ENCODE measurements at regions not wholly inside any gene's neighbourhood (a gene's known extent, or its start where the extent isn't known, plus 50 kb on each side); places are given as distances from the start of the nearest gene placed in this dataset.

DNA sequence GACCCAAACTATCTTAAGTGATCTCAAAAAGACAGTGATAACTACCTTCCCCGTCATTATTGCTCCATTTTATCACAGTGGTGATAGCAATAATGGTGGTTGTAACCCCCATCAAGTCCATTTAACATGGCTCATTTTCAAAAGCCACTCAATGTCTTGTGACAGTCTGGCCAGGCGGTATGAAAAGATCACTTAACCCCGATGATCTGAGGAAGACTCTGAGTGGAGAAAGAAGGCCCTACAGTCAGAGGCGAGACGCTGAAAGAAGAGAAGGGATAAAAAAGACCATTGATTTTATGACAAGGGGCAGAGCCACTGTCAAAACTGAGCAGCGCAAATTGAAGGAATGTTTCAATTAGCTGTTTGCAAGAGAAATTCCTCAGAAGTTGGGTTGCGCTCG lies 417.2 kb upstream of the PBX1 start:
- ChIA-PET CTCF (no interaction called here), POLR2A (no interaction called here)
- Histone ChIP-seq H3K79me2 (ENCODE audit: control insufficient read depth, insufficient read depth, low read length) (no peaks in the 10 kb centered on the region), H3K4me3 (replicated peaks in 1 of 3; ENCODE audit: insufficient read depth in 1 of 3, low read depth in 1 of 3, low read length in 3 of 3) (no peak overlapping the region), H2AFZ (ENCODE audit: low read depth, low read length) (no peak overlapping the region), H3K36me3 (ENCODE audit: control insufficient read depth in 2 of 2, extremely low read depth in 1 of 2, insufficient read depth in 2 of 2, low read length in 2 of 2) (no peaks in the 10 kb centered on the region), H3K27me3 (ENCODE audit: control insufficient read depth in 2 of 2, insufficient read depth in 2 of 2, low read length in 2 of 2) (no peaks in the 10 kb centered on the region), H3K4me2 (ENCODE audit: insufficient read depth, low read length) (no peak overlapping the region), H3K9me1 (replicated peaks; ENCODE audit: control insufficient read depth, extremely low read depth, insufficient read depth, low read length) (no peaks in the 10 kb centered on the region), H3K4me1 (ENCODE audit: control insufficient read depth, extremely low read depth, insufficient read depth, low read length) (no peaks in the 10 kb centered on the region), H3K9me3 (replicated peaks; ENCODE audit: control insufficient read depth, insufficient read depth, low read length) (no peaks in the 10 kb centered on the region), H3K9ac (replicated peaks; ENCODE audit: extremely low read depth, insufficient read depth, low read length) (no peak overlapping the region), H3K27ac (ENCODE audit: insufficient read depth, low read depth, low read length) (no peak overlapping the region), H4K20me1 (replicated peaks; ENCODE audit: control insufficient read depth, extremely low read depth, insufficient read depth, low read length) (no peaks in the 10 kb centered on the region)
- DNase-seq (ENCODE audit: low read depth, low spot score) = no peak
- no peak for TF ChIP-seq POLR2A (IDR thresholded peaks at IDR 0.05; ENCODE audit: low read depth, low read length)
- TF ChIP-seq FOS (IDR thresholded peaks at IDR 0.05; ENCODE audit: borderline replicate concordance, insufficient read depth, low read length) = no peak
- no peak for FAIRE-seq
- no TSS peak for BruUV-seq (replicated peaks)
- dilution Hi-C loops (cut with MboI; ENCODE audit: extremely low pct_ligation_motif_present, low sequenced_read_pairs) = no loop called here
- intact Hi-C loops (cut with micrococcal nuclease) = no loop called here

DNA sequence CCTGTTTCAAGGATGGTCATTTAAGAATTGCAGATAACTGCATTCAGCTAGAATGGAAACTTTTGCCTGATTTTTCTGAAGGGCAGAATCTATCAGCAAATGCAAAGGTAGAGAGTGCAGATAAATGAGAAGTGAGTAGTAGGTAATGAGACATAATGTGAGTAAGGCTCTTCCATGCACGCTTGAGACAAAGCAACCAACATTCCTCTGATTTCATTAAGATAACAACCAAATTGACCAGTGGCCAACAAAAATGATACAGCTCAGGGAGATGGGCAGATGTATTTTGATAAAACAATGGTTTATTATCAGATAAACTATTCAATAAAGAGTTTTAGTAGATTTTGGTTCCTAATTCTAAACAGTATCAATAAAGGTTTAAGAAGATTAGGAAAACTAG lies 404.4 kb upstream of the PBX1 start:
- H3K9ac ChIP-seq (replicated peaks; ENCODE audit: extremely low read depth, insufficient read depth, low read length) = no peak overlapping the region
- H3K4me1 ChIP-seq (ENCODE audit: control insufficient read depth, extremely low read depth, insufficient read depth, low read length) = no peaks in the 10 kb centered on the region
- H3K27ac ChIP-seq (ENCODE audit: insufficient read depth, low read depth, low read length) = no peak overlapping the region
- no peaks in the 10 kb centered on the region for H3K9me1 ChIP-seq (replicated peaks; ENCODE audit: control insufficient read depth, extremely low read depth, insufficient read depth, low read length)
- no peak overlapping the region for H3K4me3 ChIP-seq (replicated peaks in 1 of 3; ENCODE audit: insufficient read depth in 1 of 3, low read depth in 1 of 3, low read length in 3 of 3)
- CTCF ChIA-PET = no interaction called here
- H3K79me2 ChIP-seq (ENCODE audit: control insufficient read depth, insufficient read depth, low read length) = no peaks in the 10 kb centered on the region
- no peaks in the 10 kb centered on the region for H3K27me3 ChIP-seq (ENCODE audit: control insufficient read depth in 2 of 2, insufficient read depth in 2 of 2, low read length in 2 of 2)
- DNase-seq (ENCODE audit: low read depth, low spot score) = peak; percentile 36
- BruUV-seq (replicated peaks) = no TSS peak
- POLR2A ChIA-PET = no interaction called here
- peak overlapping the region; percentile 1 for H3K4me2 ChIP-seq (ENCODE audit: insufficient read depth, low read length)
- TF ChIP-seq GATA2 (IDR thresholded peaks at IDR 0.05; ENCODE audit: insufficient read depth, insufficient read length, low read depth, low read length) (peak; percentile 54), FOS (IDR thresholded peaks at IDR 0.05; ENCODE audit: borderline replicate concordance, insufficient read depth, low read length) (no peak), EZH2 (IDR thresholded peaks at IDR 0.05; ENCODE audit: borderline replicate concordance, low read depth, low read length, severe bottlenecking) (no peak), POLR2A (IDR thresholded peaks at IDR 0.05; ENCODE audit: low read depth, low read length) (no peak)
- FAIRE-seq = no peak
- H2AFZ ChIP-seq (ENCODE audit: low read depth, low read length) = no peak overlapping the region
- H3K9me3 ChIP-seq (replicated peaks; ENCODE audit: control insufficient read depth, insufficient read depth, low read length) = no peaks in the 10 kb centered on the region
- no peaks in the 10 kb centered on the region for H3K36me3 ChIP-seq (ENCODE audit: control insufficient read depth in 2 of 2, extremely low read depth in 1 of 2, insufficient read depth in 2 of 2, low read length in 2 of 2)
- no peaks in the 10 kb centered on the region for H4K20me1 ChIP-seq (replicated peaks; ENCODE audit: control insufficient read depth, extremely low read depth, insufficient read depth, low read length)
- intact Hi-C loops (cut with micrococcal nuclease) = no loop called here
- dilution Hi-C loops (cut with MboI; ENCODE audit: extremely low pct_ligation_motif_present, low sequenced_read_pairs) = no loop called here
